H9 (cell line): ENCODE measurements at regions not wholly inside any gene's neighbourhood (a gene's known extent, or its start where the extent isn't known, plus 50 kb on each side); places are given as distances from the start of the nearest gene placed in this dataset.

Experiments
- DNase-seq: peaks from one replicate; pipeline ENCODE4 v3.0.0-alpha.2; 2017
- H2AFZ ChIP-seq: one replicate; pipeline ENCODE4 v1.6.1; 2013; ENCODE audit warnings: mild to moderate bottlenecking, low read length, control low read depth, moderate library complexity
- H2AK5ac ChIP-seq: 2 replicates; pipeline ENCODE4 v1.6.1; 2013; ENCODE audit warnings: low read length, control low read depth, mixed read lengths; ENCODE audit not compliant: insufficient read length
- H2BK120ac ChIP-seq: one replicate; pipeline ENCODE4 v1.6.1; 2013; ENCODE audit warnings: low read depth, mild to moderate bottlenecking, low read length, control low read depth, inconsistent platforms; ENCODE audit not compliant: poor library complexity, severe bottlenecking
- H2BK12ac ChIP-seq: 2 replicates; pipeline ENCODE4 v1.6.1; 2013; ENCODE audit warnings: low read length, control low read depth, mixed read lengths, low read depth; ENCODE audit not compliant: insufficient read length
- H2BK15ac ChIP-seq: 2 replicates; pipeline ENCODE4 v1.6.1; 2013; ENCODE audit warnings: low read depth, low read length, control low read depth
- H2BK20ac ChIP-seq: one replicate; pipeline ENCODE4 v1.6.1; 2013; ENCODE audit warnings: low read depth, mild to moderate bottlenecking, low read length, control low read depth, inconsistent platforms; ENCODE audit not compliant: poor library complexity, severe bottlenecking
- H2BK5ac ChIP-seq: 2 replicates; pipeline ENCODE4 v1.6.1; 2013; ENCODE audit warnings: low read length, control low read depth, mixed read lengths; ENCODE audit not compliant: insufficient read length
- H3K14ac ChIP-seq: 2 replicates; pipeline ENCODE4 v1.6.1; 2013; ENCODE audit warnings: low read length, control low read depth; ENCODE audit not compliant: insufficient read depth
- H3K18ac ChIP-seq: 2 replicates; pipeline ENCODE4 v1.6.1; 2013; ENCODE audit warnings: low read depth, mild to moderate bottlenecking, mixed read lengths, low read length, control low read depth; ENCODE audit not compliant: insufficient read length
- H3K23ac ChIP-seq: 2 replicates; pipeline ENCODE4 v1.6.1; 2013; ENCODE audit warnings: low read length, control low read depth, mixed read lengths, low read depth; ENCODE audit not compliant: insufficient read length
- H3K23me2 ChIP-seq: 2 replicates; pipeline ENCODE4 v1.6.1; 2013; ENCODE audit warnings: low read depth, mild to moderate bottlenecking, mixed read lengths, low read length, control low read depth; ENCODE audit not compliant: insufficient read length, poor library complexity, severe bottlenecking
- H3K27ac ChIP-seq: 2 replicates; pipeline ENCODE4 v1.5.1; 2013; ENCODE audit warnings: low read length, control low read depth, mixed read lengths, low read depth; ENCODE audit not compliant: insufficient read length
- H3K27me3 ChIP-seq: 2 replicates; pipeline ENCODE4 v1.6.1; 2013; ENCODE audit warnings: low read length, control low read depth, inconsistent platforms; ENCODE audit not compliant: insufficient read depth
- H3K4ac ChIP-seq: 2 replicates; pipeline ENCODE4 v1.6.1; 2013; ENCODE audit warnings: low read depth, mild to moderate bottlenecking, control low read depth, inconsistent platforms, low read length, moderate library complexity
- H3K4me1 ChIP-seq: 2 replicates; pipeline ENCODE4 v1.6.1; 2013; ENCODE audit warnings: low read length, control low read depth, inconsistent platforms; ENCODE audit not compliant: insufficient read depth
- H3K4me2 ChIP-seq: 2 replicates; pipeline ENCODE4 v1.6.1; 2013; ENCODE audit warnings: low read length, control low read depth, mixed read lengths; ENCODE audit not compliant: insufficient read length, insufficient read depth
- H3K56ac ChIP-seq: 2 replicates; pipeline ENCODE4 v1.6.1; 2013; ENCODE audit warnings: low read depth, mild to moderate bottlenecking, mixed read lengths, low read length, control low read depth; ENCODE audit not compliant: insufficient read length
- H3K79me1 ChIP-seq: 2 replicates; pipeline ENCODE4 v1.6.1; 2013; ENCODE audit warnings: low read depth, mild to moderate bottlenecking, moderate library complexity, low read length, control low read depth, inconsistent platforms; ENCODE audit not compliant: insufficient read depth, poor library complexity, severe bottlenecking
- H3K79me2 ChIP-seq: 2 replicates; pipeline ENCODE4 v1.6.1; 2013; ENCODE audit warnings: low read length, control low read depth, inconsistent platforms; ENCODE audit not compliant: insufficient read depth
- H3K9ac ChIP-seq: 2 replicates; pipeline ENCODE4 v1.6.1; 2013; ENCODE audit warnings: low read length, control low read depth, mixed read lengths; ENCODE audit not compliant: insufficient read length; ENCODE audit errors: extremely low read depth
- H3K9me3 ChIP-seq: one replicate; pipeline ENCODE4 v1.6.1; 2013; ENCODE audit warnings: low read depth, low read length, inconsistent platforms; ENCODE audit not compliant: control insufficient read depth
- H3T11ph ChIP-seq: one replicate; pipeline ENCODE4 v1.6.1; 2013; ENCODE audit warnings: mild to moderate bottlenecking, low read length, control low read depth, inconsistent platforms
- H4K20me1 ChIP-seq: one replicate; pipeline ENCODE4 v1.6.1; 2013; ENCODE audit not compliant: control insufficient read depth, insufficient read length, insufficient read depth
- H4K5ac ChIP-seq: 2 replicates; pipeline ENCODE4 v1.6.1; 2013; ENCODE audit warnings: low read depth, mild to moderate bottlenecking, mixed read lengths, low read length, control low read depth; ENCODE audit not compliant: insufficient read length
- H4K8ac ChIP-seq: replicated peaks from 2 replicates; pipeline ENCODE4 v1.6.1; 2013; ENCODE audit warnings: low read length, control low read depth, mixed read lengths, low read depth; ENCODE audit not compliant: insufficient read length
- H4K91ac ChIP-seq: 2 replicates; pipeline ENCODE4 v1.6.1; 2013; ENCODE audit warnings: low read depth, mild to moderate bottlenecking, moderate library complexity, mixed read lengths, low read length, control low read depth; ENCODE audit not compliant: insufficient read length
- H3K27ac Mint-ChIP-seq, 3 experiments: 2 replicates in 2 of 3; 3 replicates in 1 of 3; pipeline ENCODE4 v1.8.0; 2020 to 2021; ENCODE audit warnings: mixed read lengths in 3 of 3, mild to moderate bottlenecking in 1 of 3, moderate library complexity in 1 of 3
- H3K27me3 Mint-ChIP-seq: 2 replicates; pipeline ENCODE4 v1.8.0; 2021; ENCODE audit warnings: low read depth, mild to moderate bottlenecking, moderate library complexity, mixed read lengths
- H3K36me3 Mint-ChIP-seq, 3 experiments: 2 replicates in 2 of 3; 3 replicates in 1 of 3; pipeline ENCODE4 v1.8.0; 2020 to 2021; ENCODE audit warnings: low read depth in 3 of 3, mixed read lengths in 3 of 3; ENCODE audit not compliant: insufficient read depth in 1 of 3
- H3K4me1 Mint-ChIP-seq, 2 experiments: 2 replicates each; pipeline ENCODE4 v1.8.0; 2020; ENCODE audit warnings: mixed read lengths in 2 of 2
- H3K4me3 Mint-ChIP-seq, 2 experiments: 2 replicates in 1 of 2; 3 replicates in 1 of 2; pipeline ENCODE4 v1.8.0; 2020 to 2021; ENCODE audit warnings: mild to moderate bottlenecking in 2 of 2, mixed read lengths in 2 of 2, moderate library complexity in 1 of 2
- H3K9me3 Mint-ChIP-seq, 2 experiments: 2 replicates in 1 of 2; 3 replicates in 1 of 2; pipeline ENCODE4 v1.8.0; 2020; ENCODE audit warnings: mild to moderate bottlenecking in 2 of 2, mixed read lengths in 2 of 2, moderate library complexity in 1 of 2
- CTCF ChIP-seq: fragments of 200-600 bp; sonication (generic); conservative IDR thresholded peaks from 3 replicates; pipeline ENCODE4 v1.8.0; 2021; ENCODE audit warnings: antibody characterized with exemption, mild to moderate bottlenecking
- WGBS: extraction: QIAGEN DNeasy Blood & Tissue Kit; methylation state at CpG from one replicate; pipeline ENCODE4 v1.1.7; 2013; ENCODE audit warnings: missing lambda C conversion rate, low lambda C conversion rate, mixed read lengths; ENCODE audit not compliant: insufficient read length; ENCODE audit errors: extremely low coverage; 5-methylcytosine and 5-hydroxymethylcytosine counted together

GRCh38 chr7:125465527-125465926 lies 535.9 kb upstream of the POT1 start:
- H3K79me2 ChIP-seq, result no peaks in the 10 kb centered on the region
- DNase-seq, result no peak
- no peak overlapping the region for H3K9ac ChIP-seq
- no peak overlapping the region for H4K91ac ChIP-seq
- no peaks in the 10 kb centered on the region for H4K20me1 ChIP-seq
- H3K18ac ChIP-seq, result no peak overlapping the region
- TF ChIP-seq CTCF, result no peak
- no peaks in the 10 kb centered on the region for H3K4me1 ChIP-seq
- H2BK20ac ChIP-seq, result no peak overlapping the region
- no peaks in the 10 kb centered on the region for H3K9me3 ChIP-seq
- no peak overlapping the region for H3K56ac ChIP-seq
- no peaks in the 10 kb centered on the region; a peak in 1 of 5 replicates for H3K9me3 Mint-ChIP-seq
- no peak overlapping the region for H2BK120ac ChIP-seq
- no peak overlapping the region for H3K23ac ChIP-seq
- no peak overlapping the region for H2BK12ac ChIP-seq
- H3K23me2 ChIP-seq, result no peaks in the 10 kb centered on the region
- no peak overlapping the region for H3K4me2 ChIP-seq
- no peak overlapping the region for H2BK5ac ChIP-seq
- peaks cover 2 to 6% of the 10 kb centered on the region in 2 experiments for H3K4me1 Mint-ChIP-seq
- no peak overlapping the region for H2BK15ac ChIP-seq
- H3T11ph ChIP-seq, result no peak overlapping the region
- H3K27me3 ChIP-seq, result no peaks in the 10 kb centered on the region
- no peaks in the 10 kb centered on the region for H3K79me1 ChIP-seq
- no peak overlapping the region for H3K14ac ChIP-seq
- no peaks in the 10 kb centered on the region for H3K36me3 Mint-ChIP-seq
- no peak overlapping the region for H3K4me3 Mint-ChIP-seq
- no peak overlapping the region for H3K4ac ChIP-seq
- no peaks in the 10 kb centered on the region for H3K27me3 Mint-ChIP-seq
- WGBS, result no CpG with 5 or more reads among the region's 3 CpGs
- no peak overlapping the region for H3K27ac ChIP-seq
- no peak overlapping the region for H4K5ac ChIP-seq
- H3K27ac Mint-ChIP-seq, result no peak overlapping the region
- no peak overlapping the region for H2AK5ac ChIP-seq
- H2AFZ ChIP-seq, result no peak overlapping the region
- no peak overlapping the region for H4K8ac ChIP-seq
